ENCODE measurements at regions not wholly inside any gene's neighbourhood (a gene's known extent, or its start where the extent isn't known, plus 50 kb on each side); places are given as distances from the start of the nearest gene placed in this dataset.

GRCh38 chr21:38597421-38597820 is 99.1 kb upstream of the ERG start:
- Mint-ChIP-seq H3K27ac (no peak overlapping the region), H3K27me3 (peaks cover 9% of the 10 kb centered on the region), H3K9me3 (no peaks in the 10 kb centered on the region), H3K36me3 (no peaks in the 10 kb centered on the region), H3K4me1 (ENCODE audit: low read depth) (no peaks in the 10 kb centered on the region), H3K4me3 (no peak overlapping the region)
- CTCF ChIA-PET, result no interaction called here
- DNase-seq, result no peak
- intact Hi-C loops (cut with micrococcal nuclease), result no loop called here
- POLR2A ChIA-PET, result no interaction called here

GRCh38 chr21:38598413-38598812 is 100.1 kb upstream of the ERG start:
- CTCF ChIA-PET, result no interaction called here
- Mint-ChIP-seq H3K27ac (no peak overlapping the region), H3K4me3 (no peak overlapping the region)

GRCh38 chr21:38599381-38599975 is 101.2 kb upstream of the ERG start:
- CTCF ChIA-PET, result interaction anchor here (0.8 kb wide), 1 partner anchor 18 kb away, joined by 3 read pairs; no protein-coding TSS in a partner anchor
- Mint-ChIP-seq H3K27me3 (peaks cover 5% of the 10 kb centered on the region), H3K27ac (no peak overlapping the region), H3K36me3 (no peaks in the 10 kb centered on the region), H3K4me1 (ENCODE audit: low read depth) (no peaks in the 10 kb centered on the region), H3K4me3 (no peak overlapping the region), H3K9me3 (no peaks in the 10 kb centered on the region)
- DNase-seq, result no peak
- POLR2A ChIA-PET, result no interaction called here
- intact Hi-C loops (cut with micrococcal nuclease), result no loop called here

More at GRCh38 chr21:38598413-38598812, 100.1 kb upstream of the ERG start:
- intact Hi-C loops (cut with micrococcal nuclease), result no loop called here
- Mint-ChIP-seq H3K27me3 (peaks cover 9% of the 10 kb centered on the region), H3K36me3 (no peaks in the 10 kb centered on the region), H3K9me3 (no peaks in the 10 kb centered on the region), H3K4me1 (ENCODE audit: low read depth) (no peaks in the 10 kb centered on the region)
- POLR2A ChIA-PET, result no interaction called here
- DNase-seq, result no peak

GRCh38 chr21:38600106-38600505 is 101.8 kb upstream of the ERG start:
- no peak overlapping the region for H3K4me3 Mint-ChIP-seq
- H3K27ac Mint-ChIP-seq, result no peak overlapping the region
- H3K36me3 Mint-ChIP-seq, result no peaks in the 10 kb centered on the region
- POLR2A ChIA-PET, result no interaction called here
- H3K4me1 Mint-ChIP-seq (ENCODE audit: low read depth), result no peaks in the 10 kb centered on the region
- no peaks in the 10 kb centered on the region for H3K9me3 Mint-ChIP-seq
- CTCF ChIA-PET, result no interaction called here
- intact Hi-C loops (cut with micrococcal nuclease), result no loop called here
- no peak for DNase-seq
- H3K27me3 Mint-ChIP-seq, result peaks cover 4% of the 10 kb centered on the region

GRCh38 chr21:38605236-38605635 is 107.0 kb upstream of the ERG start:
- Mint-ChIP-seq H3K27ac (no peak overlapping the region), H3K9me3 (no peaks in the 10 kb centered on the region), H3K4me3 (no peak overlapping the region), H3K36me3 (no peaks in the 10 kb centered on the region), H3K27me3 (peaks cover 4% of the 10 kb centered on the region), H3K4me1 (ENCODE audit: low read depth) (no peaks in the 10 kb centered on the region)
- CTCF ChIA-PET, result no interaction called here
- POLR2A ChIA-PET, result no interaction called here
- no peak for DNase-seq
- intact Hi-C loops (cut with micrococcal nuclease), result no loop called here

- no peaks in the 10 kb centered on the region for H3K9me3 Mint-ChIP-seq
- H3K4me3 Mint-ChIP-seq, result no peak overlapping the region
- peaks cover 7% of the 10 kb centered on the region for H3K27me3 Mint-ChIP-seq
- no peaks in the 10 kb centered on the region for H3K4me1 Mint-ChIP-seq (ENCODE audit: low read depth)
- DNase-seq, result no peak
- ChIA-PET CTCF (no interaction called here), POLR2A (no interaction called here)
- H3K27ac Mint-ChIP-seq, result no peak overlapping the region
- no peaks in the 10 kb centered on the region for H3K36me3 Mint-ChIP-seq
- intact Hi-C loops (cut with micrococcal nuclease), result no loop called here
Measured at GRCh38 chr21:38609580-38609979, 111.3 kb upstream of the ERG start.

GRCh38 chr21:38610623-38611251 is 112.5 kb upstream of the ERG start:
- DNase-seq, result no peak
- no peak overlapping the region for H3K27ac Mint-ChIP-seq
- no peaks in the 10 kb centered on the region for H3K36me3 Mint-ChIP-seq
- intact Hi-C loops (cut with micrococcal nuclease), result no loop called here
- no peak overlapping the region for H3K4me3 Mint-ChIP-seq
- H3K9me3 Mint-ChIP-seq, result no peaks in the 10 kb centered on the region
- POLR2A ChIA-PET, result no interaction called here
- no peaks in the 10 kb centered on the region for H3K4me1 Mint-ChIP-seq (ENCODE audit: low read depth)
- CTCF ChIA-PET, result no interaction called here
- peaks cover 7% of the 10 kb centered on the region for H3K27me3 Mint-ChIP-seq

- ChIA-PET CTCF (no interaction called here), POLR2A (no interaction called here)
- Mint-ChIP-seq H3K4me3 (no peak overlapping the region), H3K27ac (no peak overlapping the region), H3K4me1 (ENCODE audit: low read depth) (no peaks in the 10 kb centered on the region), H3K9me3 (no peaks in the 10 kb centered on the region), H3K36me3 (no peaks in the 10 kb centered on the region), H3K27me3 (peaks cover 7% of the 10 kb centered on the region)
- DNase-seq, result no peak
- intact Hi-C loops (cut with micrococcal nuclease), result no loop called here
Measured at GRCh38 chr21:38611277-38611676, 113.0 kb upstream of the ERG start.

- intact Hi-C loops (cut with micrococcal nuclease), result no loop called here
- CTCF ChIA-PET, result no interaction called here
- Mint-ChIP-seq H3K36me3 (no peaks in the 10 kb centered on the region), H3K27ac (no peak overlapping the region), H3K4me1 (ENCODE audit: low read depth) (no peaks in the 10 kb centered on the region), H3K4me3 (no peak overlapping the region), H3K27me3 (peaks cover 7% of the 10 kb centered on the region), H3K9me3 (no peaks in the 10 kb centered on the region)
- DNase-seq, result no peak
- POLR2A ChIA-PET, result no interaction called here
Measured at GRCh38 chr21:38613686-38614085, 115.4 kb upstream of the ERG start.

GRCh38 chr21:38614558-38614957 is 116.3 kb upstream of the ERG start:
- intact Hi-C loops (cut with micrococcal nuclease), result no loop called here
- ChIA-PET CTCF (no interaction called here), POLR2A (no interaction called here)
- DNase-seq, result no peak
- no peak overlapping the region for H3K4me3 Mint-ChIP-seq
- H3K4me1 Mint-ChIP-seq (ENCODE audit: low read depth), result no peaks in the 10 kb centered on the region
- H3K36me3 Mint-ChIP-seq, result no peaks in the 10 kb centered on the region
- no peak overlapping the region for H3K27ac Mint-ChIP-seq
- H3K27me3 Mint-ChIP-seq, result peaks cover 7% of the 10 kb centered on the region
- no peaks in the 10 kb centered on the region for H3K9me3 Mint-ChIP-seq

- POLR2A ChIA-PET, result no interaction called here
- no peaks in the 10 kb centered on the region for H3K9me3 Mint-ChIP-seq
- no peak for DNase-seq
- no peak overlapping the region for H3K4me3 Mint-ChIP-seq
- H3K4me1 Mint-ChIP-seq (ENCODE audit: low read depth), result no peaks in the 10 kb centered on the region
- no peaks in the 10 kb centered on the region for H3K27me3 Mint-ChIP-seq
- CTCF ChIA-PET, result no interaction called here
- H3K27ac Mint-ChIP-seq, result no peak overlapping the region
- H3K36me3 Mint-ChIP-seq, result no peaks in the 10 kb centered on the region
- intact Hi-C loops (cut with micrococcal nuclease), result no loop called here
Measured at GRCh38 chr21:38619480-38619879, 121.2 kb upstream of the ERG start.

GRCh38 chr21:38619992-38620479 is 121.8 kb upstream of the ERG start:
- DNase-seq, result no peak
- Mint-ChIP-seq H3K36me3 (no peaks in the 10 kb centered on the region), H3K4me3 (no peak overlapping the region), H3K9me3 (no peaks in the 10 kb centered on the region), H3K27me3 (peaks cover 2% of the 10 kb centered on the region), H3K4me1 (ENCODE audit: low read depth) (no peaks in the 10 kb centered on the region), H3K27ac (no peak overlapping the region)
- intact Hi-C loops (cut with micrococcal nuclease), result no loop called here
- ChIA-PET POLR2A (no interaction called here), CTCF (interaction anchor here (0.6 kb wide), 1 partner anchor 21 kb away, joined by 3 read pairs; no protein-coding TSS in a partner anchor)

GRCh38 chr21:38621132-38621531 is 122.9 kb upstream of the ERG start:
- intact Hi-C loops (cut with micrococcal nuclease), result no loop called here
- H3K36me3 Mint-ChIP-seq, result no peaks in the 10 kb centered on the region
- no peak for DNase-seq
- H3K27me3 Mint-ChIP-seq, result peaks cover 2% of the 10 kb centered on the region
- H3K9me3 Mint-ChIP-seq, result no peaks in the 10 kb centered on the region
- H3K4me1 Mint-ChIP-seq (ENCODE audit: low read depth), result no peaks in the 10 kb centered on the region
- POLR2A ChIA-PET, result no interaction called here
- CTCF ChIA-PET, result no interaction called here
- H3K27ac Mint-ChIP-seq, result no peak overlapping the region
- H3K4me3 Mint-ChIP-seq, result no peak overlapping the region

Measured in activated CD4-positive, alpha-beta memory T cell treated with anti-CD3 and anti-CD28 coated beads for 36 hours (primary cell).